SK-N-SH (cell line): ENCODE measurements at regions not wholly inside any gene's neighbourhood (a gene's known extent, or its start where the extent isn't known, plus 50 kb on each side); places are given as distances from the start of the nearest gene placed in this dataset.

ENCODE experiments used
- CTCF ChIA-PET: fragments of 300-600, 350-600 bp; formaldehyde crosslinking; extraction: SDS; loops from one replicate; lab custom pipeline; 2021; lab: Yijun Ruan, JAX
- POLR2A ChIA-PET: fragments of 350-600 bp; sonication (Branson Sonifier 250); formaldehyde crosslinking; extraction: SDS; loops from one replicate; lab custom pipeline; 2020; ENCODE audit warnings: antibody characterized with exemption, inconsistent platforms; lab: Yijun Ruan, JAX
- DNase-seq: peaks from one replicate; pipeline ENCODE4 v3.0.0; 2012
- H2AFZ ChIP-seq: fragments of 200-600 bp; sonication (generic); 2 replicates; pipeline ENCODE4 v1.8.1; 2016; ENCODE audit warnings: antibody characterized with exemption, mild to moderate bottlenecking, low read depth
- H3F3A ChIP-seq: fragments of 200-600 bp; sonication (generic); replicated peaks from 2 replicates; pipeline ENCODE3; 2016; ENCODE audit warnings: antibody characterized with exemption, mild to moderate bottlenecking; ENCODE audit not compliant: insufficient read depth
- H3K27ac ChIP-seq, 2 experiments: fragments of 200-500 bp in 1 of 2; fragments of 200-600 bp in 1 of 2; sonication (Bioruptor generic) in 1 of 2; sonication (generic), shearing (Covaris generic) in 1 of 2; 2 replicates each; pipeline versions ENCODE4 v1.5.1 to v1.6.1; 2014 to 2016; ENCODE audit warnings: low read depth in 2 of 2, inconsistent platforms in 1 of 2, low read length in 1 of 2, mild to moderate bottlenecking in 1 of 2, mixed read lengths in 1 of 2
- H3K27me3 ChIP-seq: fragments of 200-600 bp; sonication (generic), shearing (Covaris generic); 2 replicates; pipeline ENCODE4 v1.6.1; 2016; ENCODE audit warnings: mixed run types; ENCODE audit not compliant: insufficient read depth
- H3K36me3 ChIP-seq, 2 experiments: fragments of 200-500 bp in 1 of 2; fragments of 200-600 bp in 1 of 2; sonication (Bioruptor generic) in 1 of 2; sonication (generic) in 1 of 2; replicated peaks in 1 of 2; 2 replicates each; pipeline versions ENCODE3 to v1.5.1; 2014 to 2016; ENCODE audit warnings: low read length in 1 of 2, mild to moderate bottlenecking in 1 of 2; ENCODE audit not compliant: insufficient read depth in 2 of 2, control insufficient read depth in 1 of 2
- H3K4me1 ChIP-seq, 2 experiments: fragments of 200-500 bp in 1 of 2; fragments of 200-600 bp in 1 of 2; sonication (Bioruptor generic) in 1 of 2; sonication (generic), shearing (Covaris generic) in 1 of 2; 2 replicates each; pipeline versions ENCODE4 v1.5.1 to v1.6.1; 2014 to 2016; ENCODE audit warnings: low read depth in 1 of 2, low read length in 1 of 2, mixed run types in 1 of 2; ENCODE audit not compliant: insufficient read depth in 2 of 2, control insufficient read depth in 1 of 2
- H3K4me2 ChIP-seq: fragments of 200-600 bp; sonication (generic), shearing (Covaris generic); 2 replicates; pipeline ENCODE4 v1.6.1; 2017; ENCODE audit warnings: mixed run types
- H3K4me3 ChIP-seq, 2 experiments: fragments of 200-500 bp in 1 of 2; fragments of 200-600 bp in 1 of 2; sonication (Bioruptor generic) in 1 of 2; sonication (generic), shearing (Covaris generic) in 1 of 2; 2 replicates each; pipeline versions ENCODE4 v1.5.1 to v1.8.1; 2014 to 2016; ENCODE audit warnings: low read depth in 2 of 2, inconsistent platforms in 1 of 2, low read length in 1 of 2, mild to moderate bottlenecking in 1 of 2, mixed read lengths in 1 of 2, moderate library complexity in 1 of 2
- H3K79me2 ChIP-seq: fragments of 200-600 bp; sonication (generic); 2 replicates; pipeline ENCODE4 v1.8.1; 2017; ENCODE audit warnings: mild to moderate bottlenecking; ENCODE audit not compliant: insufficient read depth
- H3K9ac ChIP-seq: fragments of 200-600 bp; sonication (generic); 2 replicates; pipeline ENCODE4 v1.6.1; 2017; ENCODE audit warnings: mixed run types
- H3K9me2 ChIP-seq: fragments of 200-600 bp; sonication (generic); 2 replicates; pipeline ENCODE4 v1.6.1; 2017; ENCODE audit warnings: mixed run types
- H3K9me3 ChIP-seq: fragments of 200-600 bp; sonication (generic); 2 replicates; pipeline ENCODE4 v1.6.1; 2017; ENCODE audit warnings: mixed run types, mild to moderate bottlenecking, moderate library complexity
- H4K20me1 ChIP-seq: fragments of 200-600 bp; sonication (generic); 2 replicates; pipeline ENCODE4 v1.6.1; 2017; ENCODE audit warnings: mild to moderate bottlenecking, mixed run types; ENCODE audit not compliant: insufficient read depth
- CTCF ChIP-seq: fragments of 200-600 bp; sonication (generic); IDR thresholded peaks from 2 replicates; pipeline ENCODE4 v1.6.1; 2017; ENCODE audit warnings: antibody characterized with exemption, mild to moderate bottlenecking, moderate library complexity
- FOSL2 ChIP-seq: IDR thresholded peaks from 2 replicates; pipeline ENCODE4 v1.4.0; 2012; ENCODE audit warnings: low read depth, mild to moderate bottlenecking, moderate library complexity, borderline replicate concordance
- GATA2 ChIP-seq: sonication (generic); formaldehyde crosslinking; IDR thresholded peaks from 2 replicates; pipeline ENCODE4 v1.5.0; 2020; ENCODE audit warnings: mild to moderate bottlenecking, missing genetic modification reagents
- IRF3 ChIP-seq: fragments of 150-350 bp; IDR thresholded peaks from 2 replicates; pipeline ENCODE4 v1.6.1; 2016; ENCODE audit warnings: mild to moderate bottlenecking, low read depth, low read length
- JUND ChIP-seq: IDR thresholded peaks from 2 replicates; pipeline ENCODE4 v1.4.0; 2012
- MEF2A ChIP-seq: IDR thresholded peaks from 2 replicates; pipeline ENCODE4 v1.4.0; 2012; ENCODE audit warnings: low read depth, borderline replicate concordance
- NFIC ChIP-seq: IDR thresholded peaks from 2 replicates; pipeline ENCODE4 v1.4.0; 2012; ENCODE audit warnings: borderline replicate concordance
- NRF1 ChIP-seq: IDR thresholded peaks from 2 replicates; pipeline ENCODE4 v1.6.1; 2012; ENCODE audit warnings: low read depth, mild to moderate bottlenecking, low read length
- POLR2AphosphoS5 ChIP-seq: IDR thresholded peaks from 2 replicates; pipeline ENCODE4 v1.6.1; 2012; ENCODE audit warnings: low read depth, low read length
- RCOR1 ChIP-seq: fragments of 150-350 bp; IDR thresholded peaks from 2 replicates; pipeline ENCODE4 v1.6.1; 2017; ENCODE audit warnings: antibody characterized with exemption, low read length
- REST ChIP-seq: IDR thresholded peaks from 2 replicates; pipeline ENCODE4 v1.6.1; 2012; ENCODE audit warnings: mild to moderate bottlenecking, low read depth, low read length, moderate library complexity
- RFX5 ChIP-seq: IDR thresholded peaks from 2 replicates; pipeline ENCODE4 v1.6.1; 2012; ENCODE audit warnings: mild to moderate bottlenecking, improper control_type of control experiment, low read length
- RXRA ChIP-seq: IDR thresholded peaks from 2 replicates; pipeline ENCODE4 v1.4.0; 2012; ENCODE audit warnings: low read depth, mild to moderate bottlenecking, borderline replicate concordance
- SIN3A ChIP-seq: IDR thresholded peaks from 2 replicates; pipeline ENCODE4 v1.6.1; 2012; ENCODE audit warnings: low read depth, mild to moderate bottlenecking, low read length, moderate library complexity, borderline replicate concordance
- TCF12 ChIP-seq: IDR thresholded peaks from 2 replicates; pipeline ENCODE4 v1.4.0; 2012
- YY1 ChIP-seq: IDR thresholded peaks from 2 replicates; pipeline ENCODE4 v1.4.0; 2012; ENCODE audit warnings: low read depth, mild to moderate bottlenecking
- whole genome bisulfite sequencing: methylation state at CpG from one replicate; pipeline ENCODE4 v1.1.6; 2017; ENCODE audit warnings: low lambda C conversion rate; 5-methylcytosine and 5-hydroxymethylcytosine counted together
- TF ChIP-seq, protein P1 (sequence below): IDR thresholded peaks from 2 replicates; pipeline ENCODE4 v1.4.0; 2012; ENCODE audit warnings: low read depth, borderline replicate concordance
- TF ChIP-seq, protein P2 (sequence below): fragments of 150-350 bp; IDR thresholded peaks from 2 replicates; pipeline ENCODE4 v1.6.1; 2017; ENCODE audit warnings: antibody characterized with exemption, low read length, low read depth, borderline replicate concordance

DNA sequence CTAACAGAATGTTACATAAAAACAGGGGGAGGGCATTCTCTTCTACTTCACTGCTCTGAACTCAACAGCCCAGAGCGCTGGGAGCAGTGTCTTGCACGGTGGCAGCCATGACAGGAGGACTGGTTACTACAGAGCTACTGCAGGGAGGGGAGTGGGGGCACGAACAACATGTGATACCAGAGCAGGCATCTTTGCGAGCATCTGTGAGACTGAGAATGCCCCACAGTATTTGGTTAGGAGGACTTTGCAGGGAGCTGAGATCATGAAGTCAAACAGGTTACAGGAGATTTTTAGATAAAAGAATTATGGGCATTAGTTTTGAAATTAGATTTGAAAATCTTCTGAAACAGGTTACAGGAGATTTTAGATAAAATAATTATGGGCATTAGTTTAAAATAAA, 58.8 kb upstream of the GOLGA8B start (continued):
- no peak for TF ChIP-seq REST
- no peak for TF ChIP-seq SIN3A
- TF ChIP-seq FOSL2 = no peak
- TF ChIP-seq GATA2 (CRISPR knock-in tag) = peak; percentile 61
- TF ChIP-seq POLR2AphosphoS5 = no peak

DNA sequence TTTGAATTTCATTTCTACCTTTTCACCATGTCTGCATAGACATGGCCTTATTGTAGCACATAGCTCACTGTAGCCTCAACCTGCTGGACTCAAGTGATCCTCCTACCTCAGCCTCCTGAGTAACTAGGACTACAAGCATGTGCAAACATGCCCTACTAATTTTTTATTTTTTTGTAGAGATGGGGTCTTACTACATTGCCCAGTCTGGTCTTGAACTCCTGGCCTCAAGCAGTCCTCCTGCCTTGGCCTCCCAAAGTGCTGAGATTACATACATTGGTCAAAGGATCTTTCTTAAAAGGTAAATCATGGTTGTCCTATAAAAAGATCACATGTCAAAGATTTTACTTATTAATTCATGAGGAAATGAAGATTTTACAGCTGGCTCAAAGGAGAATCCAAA, 57.2 kb upstream of the GOLGA8B start:
- Histone ChIP-seq H3K36me3 (no peaks in the 10 kb centered on the region), H2AFZ (no peak overlapping the region), H3K9ac (no peak overlapping the region), H3K4me3 (no peak overlapping the region)
- DNase-seq = no peak
- POLR2A ChIA-PET = no interaction called here
- TF ChIP-seq FOSL2 (no peak), CTCF (no peak), JUND (no peak), POLR2AphosphoS5 (no peak), MEF2A (no peak)
- TF ChIP-seq, all 33 proteins: peak for 0
- H3K27me3 ChIP-seq = no peaks in the 10 kb centered on the region
- no peak overlapping the region for H3K4me2 ChIP-seq
- H4K20me1 ChIP-seq = no peaks in the 10 kb centered on the region
- H3F3A ChIP-seq = no peaks in the 10 kb centered on the region
- H3K9me3 ChIP-seq = no peaks in the 10 kb centered on the region
- H3K4me1 ChIP-seq = peaks cover 0 to 5% of the 10 kb centered on the region in 2 experiments; a peak in 2 of 4 replicates
- H3K9me2 ChIP-seq = no peaks in the 10 kb centered on the region
- H3K27ac ChIP-seq = no peak overlapping the region
- no peaks in the 10 kb centered on the region for H3K79me2 ChIP-seq
- CTCF ChIA-PET = no interaction called here

DNA sequence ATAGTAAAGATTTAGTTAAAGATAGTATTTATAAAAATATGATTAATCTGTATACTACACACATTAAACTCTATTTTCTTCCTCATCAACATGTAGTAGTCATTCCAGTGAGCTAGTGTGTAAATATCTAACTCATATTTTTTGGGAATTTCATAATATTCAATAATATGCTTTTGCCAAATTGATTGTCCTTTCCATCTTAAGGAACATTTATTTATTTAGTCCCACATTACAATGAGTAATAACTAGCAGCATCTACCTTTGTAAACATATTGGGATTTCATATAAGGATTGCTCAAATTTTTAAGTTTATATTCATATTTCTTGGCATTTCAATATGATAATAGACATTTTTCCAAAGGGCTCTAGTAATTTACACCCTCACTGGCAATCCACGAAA, 53.9 kb upstream of the GOLGA8B start:
- no peak overlapping the region for H3K4me2 ChIP-seq
- no peaks in the 10 kb centered on the region for H3K79me2 ChIP-seq
- H3K9me2 ChIP-seq = no peaks in the 10 kb centered on the region
- DNase-seq = no peak
- H3F3A ChIP-seq = no peaks in the 10 kb centered on the region
- H3K4me1 ChIP-seq = peaks cover 0 to 4% of the 10 kb centered on the region in 2 experiments; a peak in 2 of 4 replicates
- H3K36me3 ChIP-seq = no peaks in the 10 kb centered on the region
- CTCF ChIA-PET = interaction anchor here (0.8 kb wide), 1 partner anchor 71 kb away, joined by 4 read pairs; no protein-coding TSS in a partner anchor
- no peaks in the 10 kb centered on the region for H4K20me1 ChIP-seq
- no peaks in the 10 kb centered on the region for H3K9me3 ChIP-seq
- H3K27ac ChIP-seq = no peak overlapping the region
- 87% methylated on average over 1 of the region's 1 CpG for WGBS
- no peaks in the 10 kb centered on the region for H3K27me3 ChIP-seq
- POLR2A ChIA-PET = no interaction called here
- H3K9ac ChIP-seq = no peak overlapping the region
- H2AFZ ChIP-seq = no peak overlapping the region
- no peak overlapping the region for H3K4me3 ChIP-seq
- TF ChIP-seq, protein P1, sequence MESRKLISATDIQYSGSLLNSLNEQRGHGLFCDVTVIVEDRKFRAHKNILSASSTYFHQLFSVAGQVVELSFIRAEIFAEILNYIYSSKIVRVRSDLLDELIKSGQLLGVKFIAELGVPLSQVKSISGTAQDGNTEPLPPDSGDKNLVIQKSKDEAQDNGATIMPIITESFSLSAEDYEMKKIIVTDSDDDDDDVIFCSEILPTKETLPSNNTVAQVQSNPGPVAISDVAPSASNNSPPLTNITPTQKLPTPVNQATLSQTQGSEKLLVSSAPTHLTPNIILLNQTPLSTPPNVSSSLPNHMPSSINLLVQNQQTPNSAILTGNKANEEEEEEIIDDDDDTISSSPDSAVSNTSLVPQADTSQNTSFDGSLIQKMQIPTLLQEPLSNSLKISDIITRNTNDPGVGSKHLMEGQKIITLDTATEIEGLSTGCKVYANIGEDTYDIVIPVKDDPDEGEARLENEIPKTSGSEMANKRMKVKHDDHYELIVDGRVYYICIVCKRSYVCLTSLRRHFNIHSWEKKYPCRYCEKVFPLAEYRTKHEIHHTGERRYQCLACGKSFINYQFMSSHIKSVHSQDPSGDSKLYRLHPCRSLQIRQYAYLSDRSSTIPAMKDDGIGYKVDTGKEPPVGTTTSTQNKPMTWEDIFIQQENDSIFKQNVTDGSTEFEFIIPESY = no peak
- no peak for TF ChIP-seq NRF1
- no peak for TF ChIP-seq RXRA
- TF ChIP-seq TCF12 = no peak
- no peak for TF ChIP-seq RCOR1
- TF ChIP-seq NFIC = no peak
- no peak for TF ChIP-seq YY1
- no peak for TF ChIP-seq RFX5
- no peak for TF ChIP-seq IRF3
- TF ChIP-seq, protein P2, sequence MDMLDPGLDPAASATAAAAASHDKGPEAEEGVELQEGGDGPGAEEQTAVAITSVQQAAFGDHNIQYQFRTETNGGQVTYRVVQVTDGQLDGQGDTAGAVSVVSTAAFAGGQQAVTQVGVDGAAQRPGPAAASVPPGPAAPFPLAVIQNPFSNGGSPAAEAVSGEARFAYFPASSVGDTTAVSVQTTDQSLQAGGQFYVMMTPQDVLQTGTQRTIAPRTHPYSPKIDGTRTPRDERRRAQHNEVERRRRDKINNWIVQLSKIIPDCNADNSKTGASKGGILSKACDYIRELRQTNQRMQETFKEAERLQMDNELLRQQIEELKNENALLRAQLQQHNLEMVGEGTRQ = no peak
